ENCODE measurements at regions not wholly inside any gene's neighbourhood (a gene's known extent, or its start where the extent isn't known, plus 50 kb on each side); places are given as distances from the start of the nearest gene placed in this dataset.

DNA sequence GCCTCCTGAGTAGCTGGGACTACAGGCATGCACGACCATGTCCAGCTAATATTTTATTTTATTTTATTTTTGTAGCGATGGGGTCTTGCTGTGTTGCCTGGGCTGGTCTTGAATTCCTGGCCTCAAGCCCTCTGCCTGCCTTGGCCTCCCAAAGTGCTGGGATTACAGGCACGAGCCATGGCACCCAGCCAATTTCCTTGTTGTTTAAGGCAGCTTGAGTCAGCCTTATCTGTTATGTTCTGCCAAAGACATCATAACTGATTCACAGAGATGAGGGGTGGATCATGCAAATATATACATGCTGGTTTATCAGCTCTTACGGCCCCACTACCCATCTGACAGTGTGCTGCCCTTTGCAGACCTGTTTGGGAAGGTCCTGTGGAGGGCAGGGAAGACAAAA lies 826.7 kb downstream of the TYW1 start:
- Histone ChIP-seq H3K4me2 (no peak overlapping the region), H3K4me3 (no peak overlapping the region), H3F3A (replicated peaks; ENCODE audit: low read depth) (no peaks in the 10 kb centered on the region), H3K27me3 (ENCODE audit: insufficient read depth) (no peaks in the 10 kb centered on the region), H3K36me3 (ENCODE audit: insufficient read depth) (no peaks in the 10 kb centered on the region; the same call in 1 of the 2 replicates), H3K4me1 (ENCODE audit: insufficient read depth) (no peaks in the 10 kb centered on the region), H3K79me2 (replicated peaks; ENCODE audit: insufficient read depth) (no peaks in the 10 kb centered on the region), H3K9me2 (ENCODE audit: insufficient read depth) (no peaks in the 10 kb centered on the region), H2AFZ (no peak overlapping the region), H3K27ac (ENCODE audit: low read depth) (no peak overlapping the region), H4K20me1 (replicated peaks; ENCODE audit: insufficient read depth) (no peaks in the 10 kb centered on the region)
- H3K27me3 Mint-ChIP-seq (ENCODE audit: insufficient read depth, low read depth, poor library complexity), result peaks cover 8% of the 10 kb centered on the region
- no peak for ATAC-seq
- H3K36me3 Mint-ChIP-seq (ENCODE audit: low read depth), result peaks cover 47% of the 10 kb centered on the region
- no peak for DNase-seq (ENCODE audit: low spot score)
- peaks cover 95% of the 10 kb centered on the region for H3K9me3 Mint-ChIP-seq
- H3K27ac Mint-ChIP-seq, result no peak overlapping the region
- no peak for TF ChIP-seq NANOG (IDR thresholded peaks at IDR 0.05; ENCODE audit: borderline replicate concordance)
- TF ChIP-seq, protein P1, sequence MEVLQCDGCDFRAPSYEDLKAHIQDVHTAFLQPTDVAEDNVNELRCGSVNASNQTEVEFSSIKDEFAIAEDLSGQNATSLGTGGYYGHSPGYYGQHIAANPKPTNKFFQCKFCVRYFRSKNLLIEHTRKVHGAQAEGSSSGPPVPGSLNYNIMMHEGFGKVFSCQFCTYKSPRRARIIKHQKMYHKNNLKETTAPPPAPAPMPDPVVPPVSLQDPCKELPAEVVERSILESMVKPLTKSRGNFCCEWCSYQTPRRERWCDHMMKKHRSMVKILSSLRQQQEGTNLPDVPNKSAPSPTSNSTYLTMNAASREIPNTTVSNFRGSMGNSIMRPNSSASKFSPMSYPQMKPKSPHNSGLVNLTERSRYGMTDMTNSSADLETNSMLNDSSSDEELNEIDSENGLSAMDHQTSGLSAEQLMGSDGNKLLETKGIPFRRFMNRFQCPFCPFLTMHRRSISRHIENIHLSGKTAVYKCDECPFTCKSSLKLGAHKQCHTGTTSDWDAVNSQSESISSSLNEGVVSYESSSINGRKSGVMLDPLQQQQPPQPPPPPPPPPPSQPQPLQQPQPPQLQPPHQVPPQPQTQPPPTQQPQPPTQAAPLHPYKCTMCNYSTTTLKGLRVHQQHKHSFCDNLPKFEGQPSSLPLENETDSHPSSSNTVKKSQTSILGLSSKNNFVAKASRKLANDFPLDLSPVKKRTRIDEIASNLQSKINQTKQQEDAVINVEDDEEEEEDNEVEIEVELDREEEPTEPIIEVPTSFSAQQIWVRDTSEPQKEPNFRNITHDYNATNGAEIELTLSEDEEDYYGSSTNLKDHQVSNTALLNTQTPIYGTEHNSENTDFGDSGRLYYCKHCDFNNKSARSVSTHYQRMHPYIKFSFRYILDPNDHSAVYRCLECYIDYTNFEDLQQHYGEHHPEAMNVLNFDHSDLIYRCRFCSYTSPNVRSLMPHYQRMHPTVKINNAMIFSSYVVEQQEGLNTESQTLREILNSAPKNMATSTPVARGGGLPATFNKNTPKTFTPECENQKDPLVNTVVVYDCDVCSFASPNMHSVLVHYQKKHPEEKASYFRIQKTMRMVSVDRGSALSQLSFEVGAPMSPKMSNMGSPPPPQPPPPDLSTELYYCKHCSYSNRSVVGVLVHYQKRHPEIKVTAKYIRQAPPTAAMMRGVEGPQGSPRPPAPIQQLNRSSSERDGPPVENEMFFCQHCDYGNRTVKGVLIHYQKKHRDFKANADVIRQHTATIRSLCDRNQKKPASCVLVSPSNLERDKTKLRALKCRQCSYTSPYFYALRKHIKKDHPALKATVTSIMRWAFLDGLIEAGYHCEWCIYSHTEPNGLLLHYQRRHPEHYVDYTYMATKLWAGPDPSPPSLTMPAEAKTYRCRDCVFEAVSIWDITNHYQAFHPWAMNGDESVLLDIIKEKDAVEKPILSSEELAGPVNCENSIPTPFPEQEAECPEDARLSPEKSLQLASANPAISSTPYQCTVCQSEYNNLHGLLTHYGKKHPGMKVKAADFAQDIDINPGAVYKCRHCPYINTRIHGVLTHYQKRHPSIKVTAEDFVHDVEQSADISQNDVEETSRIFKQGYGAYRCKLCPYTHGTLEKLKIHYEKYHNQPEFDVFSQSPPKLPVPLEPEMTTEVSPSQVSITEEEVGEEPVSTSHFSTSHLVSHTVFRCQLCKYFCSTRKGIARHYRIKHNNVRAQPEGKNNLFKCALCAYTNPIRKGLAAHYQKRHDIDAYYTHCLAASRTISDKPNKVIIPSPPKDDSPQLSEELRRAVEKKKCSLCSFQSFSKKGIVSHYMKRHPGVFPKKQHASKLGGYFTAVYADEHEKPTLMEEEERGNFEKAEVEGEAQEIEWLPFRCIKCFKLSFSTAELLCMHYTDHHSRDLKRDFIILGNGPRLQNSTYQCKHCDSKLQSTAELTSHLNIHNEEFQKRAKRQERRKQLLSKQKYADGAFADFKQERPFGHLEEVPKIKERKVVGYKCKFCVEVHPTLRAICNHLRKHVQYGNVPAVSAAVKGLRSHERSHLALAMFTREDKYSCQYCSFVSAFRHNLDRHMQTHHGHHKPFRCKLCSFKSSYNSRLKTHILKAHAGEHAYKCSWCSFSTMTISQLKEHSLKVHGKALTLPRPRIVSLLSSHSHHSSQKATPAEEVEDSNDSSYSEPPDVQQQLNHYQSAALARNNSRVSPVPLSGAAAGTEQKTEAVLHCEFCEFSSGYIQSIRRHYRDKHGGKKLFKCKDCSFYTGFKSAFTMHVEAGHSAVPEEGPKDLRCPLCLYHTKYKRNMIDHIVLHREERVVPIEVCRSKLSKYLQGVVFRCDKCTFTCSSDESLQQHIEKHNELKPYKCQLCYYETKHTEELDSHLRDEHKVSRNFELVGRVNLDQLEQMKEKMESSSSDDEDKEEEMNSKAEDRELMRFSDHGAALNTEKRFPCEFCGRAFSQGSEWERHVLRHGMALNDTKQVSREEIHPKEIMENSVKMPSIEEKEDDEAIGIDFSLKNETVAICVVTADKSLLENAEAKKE (CRISPR knock-in tag; IDR thresholded peaks at IDR 0.05), result no peak
- TF ChIP-seq, protein P2, sequence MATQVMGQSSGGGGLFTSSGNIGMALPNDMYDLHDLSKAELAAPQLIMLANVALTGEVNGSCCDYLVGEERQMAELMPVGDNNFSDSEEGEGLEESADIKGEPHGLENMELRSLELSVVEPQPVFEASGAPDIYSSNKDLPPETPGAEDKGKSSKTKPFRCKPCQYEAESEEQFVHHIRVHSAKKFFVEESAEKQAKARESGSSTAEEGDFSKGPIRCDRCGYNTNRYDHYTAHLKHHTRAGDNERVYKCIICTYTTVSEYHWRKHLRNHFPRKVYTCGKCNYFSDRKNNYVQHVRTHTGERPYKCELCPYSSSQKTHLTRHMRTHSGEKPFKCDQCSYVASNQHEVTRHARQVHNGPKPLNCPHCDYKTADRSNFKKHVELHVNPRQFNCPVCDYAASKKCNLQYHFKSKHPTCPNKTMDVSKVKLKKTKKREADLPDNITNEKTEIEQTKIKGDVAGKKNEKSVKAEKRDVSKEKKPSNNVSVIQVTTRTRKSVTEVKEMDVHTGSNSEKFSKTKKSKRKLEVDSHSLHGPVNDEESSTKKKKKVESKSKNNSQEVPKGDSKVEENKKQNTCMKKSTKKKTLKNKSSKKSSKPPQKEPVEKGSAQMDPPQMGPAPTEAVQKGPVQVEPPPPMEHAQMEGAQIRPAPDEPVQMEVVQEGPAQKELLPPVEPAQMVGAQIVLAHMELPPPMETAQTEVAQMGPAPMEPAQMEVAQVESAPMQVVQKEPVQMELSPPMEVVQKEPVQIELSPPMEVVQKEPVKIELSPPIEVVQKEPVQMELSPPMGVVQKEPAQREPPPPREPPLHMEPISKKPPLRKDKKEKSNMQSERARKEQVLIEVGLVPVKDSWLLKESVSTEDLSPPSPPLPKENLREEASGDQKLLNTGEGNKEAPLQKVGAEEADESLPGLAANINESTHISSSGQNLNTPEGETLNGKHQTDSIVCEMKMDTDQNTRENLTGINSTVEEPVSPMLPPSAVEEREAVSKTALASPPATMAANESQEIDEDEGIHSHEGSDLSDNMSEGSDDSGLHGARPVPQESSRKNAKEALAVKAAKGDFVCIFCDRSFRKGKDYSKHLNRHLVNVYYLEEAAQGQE (IDR thresholded peaks at IDR 0.05; ENCODE audit: unreplicated experiment), result no peak
- no peak for TF ChIP-seq EZH2 (IDR thresholded peaks at IDR 0.05; ENCODE audit: low read depth, unreplicated experiment)
- TF ChIP-seq, protein P3, sequence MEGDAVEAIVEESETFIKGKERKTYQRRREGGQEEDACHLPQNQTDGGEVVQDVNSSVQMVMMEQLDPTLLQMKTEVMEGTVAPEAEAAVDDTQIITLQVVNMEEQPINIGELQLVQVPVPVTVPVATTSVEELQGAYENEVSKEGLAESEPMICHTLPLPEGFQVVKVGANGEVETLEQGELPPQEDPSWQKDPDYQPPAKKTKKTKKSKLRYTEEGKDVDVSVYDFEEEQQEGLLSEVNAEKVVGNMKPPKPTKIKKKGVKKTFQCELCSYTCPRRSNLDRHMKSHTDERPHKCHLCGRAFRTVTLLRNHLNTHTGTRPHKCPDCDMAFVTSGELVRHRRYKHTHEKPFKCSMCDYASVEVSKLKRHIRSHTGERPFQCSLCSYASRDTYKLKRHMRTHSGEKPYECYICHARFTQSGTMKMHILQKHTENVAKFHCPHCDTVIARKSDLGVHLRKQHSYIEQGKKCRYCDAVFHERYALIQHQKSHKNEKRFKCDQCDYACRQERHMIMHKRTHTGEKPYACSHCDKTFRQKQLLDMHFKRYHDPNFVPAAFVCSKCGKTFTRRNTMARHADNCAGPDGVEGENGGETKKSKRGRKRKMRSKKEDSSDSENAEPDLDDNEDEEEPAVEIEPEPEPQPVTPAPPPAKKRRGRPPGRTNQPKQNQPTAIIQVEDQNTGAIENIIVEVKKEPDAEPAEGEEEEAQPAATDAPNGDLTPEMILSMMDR (conservative IDR thresholded peaks at IDR 0.05; ENCODE audit: low read depth in 2 of 2), result no peak
- no peak for TF ChIP-seq JUNB (IDR thresholded peaks at IDR 0.05; ENCODE audit: unreplicated experiment)
- TF ChIP-seq ZNF114 (CRISPR knock-in tag; IDR thresholded peaks at IDR 0.05), result no peak
- TF ChIP-seq CREB1 (CRISPR knock-in tag; IDR thresholded peaks at IDR 0.05; ENCODE audit: low read depth), result no peak
- TF ChIP-seq POLR2AphosphoS5 (IDR thresholded peaks at IDR 0.05; ENCODE audit: low read depth), result no peak
- TF ChIP-seq, protein P4, sequence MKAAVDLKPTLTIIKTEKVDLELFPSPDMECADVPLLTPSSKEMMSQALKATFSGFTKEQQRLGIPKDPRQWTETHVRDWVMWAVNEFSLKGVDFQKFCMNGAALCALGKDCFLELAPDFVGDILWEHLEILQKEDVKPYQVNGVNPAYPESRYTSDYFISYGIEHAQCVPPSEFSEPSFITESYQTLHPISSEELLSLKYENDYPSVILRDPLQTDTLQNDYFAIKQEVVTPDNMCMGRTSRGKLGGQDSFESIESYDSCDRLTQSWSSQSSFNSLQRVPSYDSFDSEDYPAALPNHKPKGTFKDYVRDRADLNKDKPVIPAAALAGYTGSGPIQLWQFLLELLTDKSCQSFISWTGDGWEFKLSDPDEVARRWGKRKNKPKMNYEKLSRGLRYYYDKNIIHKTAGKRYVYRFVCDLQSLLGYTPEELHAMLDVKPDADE (IDR thresholded peaks at IDR 0.05), result no peak
- no peak for TF ChIP-seq EZH2phosphoT487 (IDR thresholded peaks at IDR 0.05; ENCODE audit: unreplicated experiment)
- H3K4me3 Mint-ChIP-seq, result no peak overlapping the region
- H3K4me1 Mint-ChIP-seq, result no peaks in the 10 kb centered on the region
